HG03045 (cell line): ENCODE measurements at regions not wholly inside any gene's neighbourhood (a gene's known extent, or its start where the extent isn't known, plus 50 kb on each side); places are given as distances from the start of the nearest gene placed in this dataset.

Source experiments
- ATAC-seq: cut with Tn5 transposase; IDR thresholded peaks from one replicate; pipeline ENCODE4 v1.9.1; 2021; ENCODE audit warnings: mild to moderate bottlenecking, moderate library complexity; ENCODE audit not compliant: unreplicated experiment

GRCh38 chr16:49129935-49130334, 151.7 kb downstream of the CBLN1 start:
- no peak for ATAC-seq

GRCh38 chr16:49128740-49129139, 152.9 kb downstream of the CBLN1 start:
- ATAC-seq = no peak

- ATAC-seq = no peak
Observed at GRCh38 chr16:49127103-49127502, 154.5 kb downstream of the CBLN1 start.

GRCh38 chr16:49121636-49122035, 160.0 kb downstream of the CBLN1 start:
- ATAC-seq = no peak

- no peak for ATAC-seq
Observed at GRCh38 chr16:49120631-49121030, 161.0 kb downstream of the CBLN1 start.

GRCh38 chr16:49116873-49117272, 164.8 kb downstream of the CBLN1 start:
- no peak for ATAC-seq

- no peak for ATAC-seq
Observed at GRCh38 chr16:49115956-49116355, 165.7 kb downstream of the CBLN1 start.

- ATAC-seq = no peak
Observed at GRCh38 chr16:49112754-49113153, 168.9 kb downstream of the CBLN1 start.

- ATAC-seq = no peak
Observed at GRCh38 chr16:49111351-49111750, 170.3 kb downstream of the CBLN1 start.

- no peak for ATAC-seq
Observed at GRCh38 chr16:49108611-49109010, 173.0 kb downstream of the CBLN1 start.

GRCh38 chr16:49103298-49103697, 178.3 kb downstream of the CBLN1 start:
- ATAC-seq = no peak

GRCh38 chr16:49101997-49102396, 179.6 kb downstream of the CBLN1 start:
- no peak for ATAC-seq

- ATAC-seq = no peak
Observed at GRCh38 chr16:49100366-49100765, 181.3 kb downstream of the CBLN1 start.

GRCh38 chr16:49097964-49098363, 183.7 kb downstream of the CBLN1 start:
- no peak for ATAC-seq

GRCh38 chr16:49096176-49096945, 185.3 kb downstream of the CBLN1 start:
- ATAC-seq = no peak

GRCh38 chr16:49095539-49095938, 186.1 kb downstream of the CBLN1 start:
- no peak for ATAC-seq

- ATAC-seq = no peak
Observed at GRCh38 chr16:49094471-49094870, 187.2 kb downstream of the CBLN1 start.

GRCh38 chr16:49093939-49094338, 187.7 kb downstream of the CBLN1 start:
- no peak for ATAC-seq

GRCh38 chr16:49092704-49093103, 188.9 kb downstream of the CBLN1 start:
- no peak for ATAC-seq

GRCh38 chr16:49089533-49089932, 192.1 kb downstream of the CBLN1 start:
- no peak for ATAC-seq

GRCh38 chr16:49089039-49089438, 192.6 kb downstream of the CBLN1 start:
- no peak for ATAC-seq

GRCh38 chr16:49085686-49086085, 196.0 kb downstream of the CBLN1 start:
- ATAC-seq = no peak
